ENCODE measurements at regions not wholly inside any gene's neighbourhood (a gene's known extent, or its start where the extent isn't known, plus 50 kb on each side); places are given as distances from the start of the nearest gene placed in this dataset.

DNA sequence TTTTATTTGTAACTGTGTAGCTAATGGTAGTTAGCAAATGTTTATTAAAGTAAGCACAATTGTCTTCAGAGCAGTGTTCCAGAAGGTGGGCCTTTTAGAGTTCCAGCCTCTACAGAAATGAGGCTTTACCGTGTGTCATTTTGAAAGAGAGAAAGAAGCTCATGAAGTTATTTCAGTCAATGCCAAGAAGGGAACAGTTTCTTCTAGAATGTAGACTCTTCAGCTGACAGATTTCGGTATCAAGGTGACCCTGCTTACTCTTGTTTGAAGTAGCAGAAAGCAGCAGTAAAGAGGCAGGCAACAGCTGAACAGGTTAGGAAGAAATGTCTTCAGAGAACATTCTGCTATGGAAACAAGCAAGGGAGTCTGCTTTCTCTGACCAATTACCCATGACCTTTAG is 93.6 kb downstream of the TASL start:
- Mint-ChIP-seq H3K9me3 (ENCODE audit: unreplicated experiment) (no peaks in the 10 kb centered on the region), H3K4me3 (ENCODE audit: unreplicated experiment) (no peak overlapping the region), H3K27me3 (ENCODE audit: unreplicated experiment) (no peaks in the 10 kb centered on the region), H3K36me3 (ENCODE audit: unreplicated experiment) (no peaks in the 10 kb centered on the region), H3K4me1 (ENCODE audit: low read depth, unreplicated experiment) (no peaks in the 10 kb centered on the region), H3K27ac (ENCODE audit: unreplicated experiment) (no peak overlapping the region)
- no peak for DNase-seq
- TF ChIP-seq, protein P1, sequence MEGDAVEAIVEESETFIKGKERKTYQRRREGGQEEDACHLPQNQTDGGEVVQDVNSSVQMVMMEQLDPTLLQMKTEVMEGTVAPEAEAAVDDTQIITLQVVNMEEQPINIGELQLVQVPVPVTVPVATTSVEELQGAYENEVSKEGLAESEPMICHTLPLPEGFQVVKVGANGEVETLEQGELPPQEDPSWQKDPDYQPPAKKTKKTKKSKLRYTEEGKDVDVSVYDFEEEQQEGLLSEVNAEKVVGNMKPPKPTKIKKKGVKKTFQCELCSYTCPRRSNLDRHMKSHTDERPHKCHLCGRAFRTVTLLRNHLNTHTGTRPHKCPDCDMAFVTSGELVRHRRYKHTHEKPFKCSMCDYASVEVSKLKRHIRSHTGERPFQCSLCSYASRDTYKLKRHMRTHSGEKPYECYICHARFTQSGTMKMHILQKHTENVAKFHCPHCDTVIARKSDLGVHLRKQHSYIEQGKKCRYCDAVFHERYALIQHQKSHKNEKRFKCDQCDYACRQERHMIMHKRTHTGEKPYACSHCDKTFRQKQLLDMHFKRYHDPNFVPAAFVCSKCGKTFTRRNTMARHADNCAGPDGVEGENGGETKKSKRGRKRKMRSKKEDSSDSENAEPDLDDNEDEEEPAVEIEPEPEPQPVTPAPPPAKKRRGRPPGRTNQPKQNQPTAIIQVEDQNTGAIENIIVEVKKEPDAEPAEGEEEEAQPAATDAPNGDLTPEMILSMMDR (IDR thresholded peaks at IDR 0.05; ENCODE audit: partially characterized antibody, unreplicated experiment): no peak

GRCh38 chrX:30468471-30468870 is 109.1 kb downstream of the TASL start:
- Mint-ChIP-seq H3K4me3 (ENCODE audit: unreplicated experiment) (no peak overlapping the region), H3K36me3 (ENCODE audit: unreplicated experiment) (no peaks in the 10 kb centered on the region), H3K4me1 (ENCODE audit: low read depth, unreplicated experiment) (no peaks in the 10 kb centered on the region), H3K9me3 (ENCODE audit: unreplicated experiment) (no peaks in the 10 kb centered on the region), H3K27ac (ENCODE audit: unreplicated experiment) (no peak overlapping the region), H3K27me3 (ENCODE audit: unreplicated experiment) (no peaks in the 10 kb centered on the region)
- no peak for DNase-seq
- TF ChIP-seq, protein P1 (IDR thresholded peaks at IDR 0.05; ENCODE audit: partially characterized antibody, unreplicated experiment): no peak
